ENCODE measurements at regions not wholly inside any gene's neighbourhood (a gene's known extent, or its start where the extent isn't known, plus 50 kb on each side); places are given as distances from the start of the nearest gene placed in this dataset.

- H3K36me3 Mint-ChIP-seq: no peaks in the 10 kb centered on the region
- H3K4me1 Mint-ChIP-seq: no peaks in the 10 kb centered on the region
- no peak overlapping the region for H3K27ac Mint-ChIP-seq
- H3K4me3 Mint-ChIP-seq: no peak overlapping the region
- ATAC-seq: no peak
- H3K27me3 Mint-ChIP-seq: no peaks in the 10 kb centered on the region
- no peaks in the 10 kb centered on the region for H3K9me3 Mint-ChIP-seq
Measured at GRCh38 chr2:133721118-133721517, 152.9 kb upstream of the NCKAP5 start.

GRCh38 chr2:133723133-133723532 lies 154.9 kb upstream of the NCKAP5 start:
- Mint-ChIP-seq H3K4me1 (peaks cover 6% of the 10 kb centered on the region), H3K4me3 (no peak overlapping the region), H3K9me3 (no peaks in the 10 kb centered on the region), H3K27ac (no peak overlapping the region), H3K36me3 (no peaks in the 10 kb centered on the region), H3K27me3 (no peaks in the 10 kb centered on the region)
- no peak for ATAC-seq

GRCh38 chr2:133726973-133727372 lies 158.7 kb upstream of the NCKAP5 start:
- Mint-ChIP-seq H3K36me3 (no peaks in the 10 kb centered on the region), H3K4me1 (peaks cover 6% of the 10 kb centered on the region), H3K4me3 (no peak overlapping the region), H3K27ac (no peak overlapping the region), H3K9me3 (no peaks in the 10 kb centered on the region), H3K27me3 (no peaks in the 10 kb centered on the region)
- ATAC-seq: no peak

GRCh38 chr2:133732059-133732458 lies 163.8 kb upstream of the NCKAP5 start:
- Mint-ChIP-seq H3K27ac (no peak overlapping the region), H3K36me3 (no peaks in the 10 kb centered on the region), H3K4me1 (peaks cover 5% of the 10 kb centered on the region), H3K27me3 (no peaks in the 10 kb centered on the region), H3K9me3 (no peaks in the 10 kb centered on the region), H3K4me3 (no peak overlapping the region)
- no peak for ATAC-seq

GRCh38 chr2:133732982-133733900 lies 165.0 kb upstream of the NCKAP5 start:
- Mint-ChIP-seq H3K4me1 (no peaks in the 10 kb centered on the region), H3K36me3 (no peaks in the 10 kb centered on the region), H3K4me3 (no peak overlapping the region), H3K27ac (no peak overlapping the region), H3K9me3 (no peaks in the 10 kb centered on the region), H3K27me3 (no peaks in the 10 kb centered on the region)
- ATAC-seq: no peak

- no peaks in the 10 kb centered on the region for H3K27me3 Mint-ChIP-seq
Measured at GRCh38 chr2:133733901-133734255, 165.6 kb upstream of the NCKAP5 start.

GRCh38 chr2:133734716-133735495 lies 166.6 kb upstream of the NCKAP5 start:
- no peaks in the 10 kb centered on the region for H3K9me3 Mint-ChIP-seq
- H3K27me3 Mint-ChIP-seq: no peaks in the 10 kb centered on the region
- H3K36me3 Mint-ChIP-seq: no peaks in the 10 kb centered on the region
- no peak for ATAC-seq
- H3K4me3 Mint-ChIP-seq: no peak overlapping the region
- no peaks in the 10 kb centered on the region for H3K4me1 Mint-ChIP-seq
- H3K27ac Mint-ChIP-seq: no peak overlapping the region

More at GRCh38 chr2:133733901-133734255, 165.6 kb upstream of the NCKAP5 start:
- Mint-ChIP-seq H3K9me3 (no peaks in the 10 kb centered on the region), H3K36me3 (no peaks in the 10 kb centered on the region), H3K4me3 (no peak overlapping the region), H3K27ac (no peak overlapping the region), H3K4me1 (no peaks in the 10 kb centered on the region)
- ATAC-seq: no peak

- H3K4me1 Mint-ChIP-seq: no peaks in the 10 kb centered on the region
- H3K4me3 Mint-ChIP-seq: no peak overlapping the region
- no peaks in the 10 kb centered on the region for H3K36me3 Mint-ChIP-seq
- H3K27ac Mint-ChIP-seq: no peak overlapping the region
- ATAC-seq: no peak
- H3K9me3 Mint-ChIP-seq: peaks cover 3% of the 10 kb centered on the region
- H3K27me3 Mint-ChIP-seq: no peaks in the 10 kb centered on the region
Measured at GRCh38 chr2:133736674-133737073, 168.4 kb upstream of the NCKAP5 start.

GRCh38 chr2:133737242-133737993 lies 169.2 kb upstream of the NCKAP5 start:
- H3K9me3 Mint-ChIP-seq: peaks cover 3% of the 10 kb centered on the region
- no peak overlapping the region for H3K27ac Mint-ChIP-seq
- no peak overlapping the region for H3K4me3 Mint-ChIP-seq
- ATAC-seq: no peak
- H3K4me1 Mint-ChIP-seq: no peaks in the 10 kb centered on the region
- peaks cover 4% of the 10 kb centered on the region for H3K27me3 Mint-ChIP-seq
- H3K36me3 Mint-ChIP-seq: no peaks in the 10 kb centered on the region

GRCh38 chr2:133739039-133739438 lies 170.8 kb upstream of the NCKAP5 start:
- Mint-ChIP-seq H3K27ac (no peak overlapping the region), H3K4me3 (no peak overlapping the region), H3K4me1 (no peaks in the 10 kb centered on the region), H3K36me3 (no peaks in the 10 kb centered on the region), H3K9me3 (peaks cover 6% of the 10 kb centered on the region), H3K27me3 (peaks cover 14% of the 10 kb centered on the region)
- no peak for ATAC-seq

GRCh38 chr2:133740500-133740899 lies 172.2 kb upstream of the NCKAP5 start:
- peaks cover 14% of the 10 kb centered on the region for H3K27me3 Mint-ChIP-seq
- H3K4me1 Mint-ChIP-seq: no peaks in the 10 kb centered on the region
- no peak overlapping the region for H3K4me3 Mint-ChIP-seq
- no peak overlapping the region for H3K27ac Mint-ChIP-seq
- peaks cover 6% of the 10 kb centered on the region for H3K9me3 Mint-ChIP-seq
- no peaks in the 10 kb centered on the region for H3K36me3 Mint-ChIP-seq
- no peak for ATAC-seq

GRCh38 chr2:133748007-133748700 lies 179.9 kb upstream of the NCKAP5 start:
- ATAC-seq: peak; percentile 16
- Mint-ChIP-seq H3K9me3 (no peaks in the 10 kb centered on the region), H3K27me3 (peaks cover 3% of the 10 kb centered on the region), H3K36me3 (no peaks in the 10 kb centered on the region), H3K27ac (no peak overlapping the region), H3K4me1 (no peaks in the 10 kb centered on the region), H3K4me3 (no peak overlapping the region)

GRCh38 chr2:133753665-133754064 lies 185.4 kb upstream of the NCKAP5 start:
- H3K27ac Mint-ChIP-seq: no peak overlapping the region
- H3K4me1 Mint-ChIP-seq: no peaks in the 10 kb centered on the region
- no peaks in the 10 kb centered on the region for H3K36me3 Mint-ChIP-seq
- no peak for ATAC-seq
- H3K9me3 Mint-ChIP-seq: no peaks in the 10 kb centered on the region
- no peak overlapping the region for H3K4me3 Mint-ChIP-seq
- no peaks in the 10 kb centered on the region for H3K27me3 Mint-ChIP-seq

- H3K27ac Mint-ChIP-seq: no peak overlapping the region
- no peaks in the 10 kb centered on the region for H3K36me3 Mint-ChIP-seq
Measured at GRCh38 chr2:133755480-133756300, 187.4 kb upstream of the NCKAP5 start.

More at GRCh38 chr2:133755480-133756300, 187.4 kb upstream of the NCKAP5 start:
- H3K4me3 Mint-ChIP-seq: no peak overlapping the region
- ATAC-seq: peak; percentile 20
- no peaks in the 10 kb centered on the region for H3K27me3 Mint-ChIP-seq
- no peaks in the 10 kb centered on the region for H3K4me1 Mint-ChIP-seq
- H3K9me3 Mint-ChIP-seq: no peaks in the 10 kb centered on the region

Measured in stimulated activated memory B cell treated with anti-CD40 and anti-IgM and Interleukin-4, amounts not matched to agents 10 μg/mL and 1 μg/mL and 100 μg/mL, for 72 hours (primary cell).